SK-N-SH (cell line): ENCODE measurements at regions not wholly inside any gene's neighbourhood (a gene's known extent, or its start where the extent isn't known, plus 50 kb on each side); places are given as distances from the start of the nearest gene placed in this dataset.

Experiments
- EP300 ChIP-seq, 2 experiments: IDR thresholded peaks; 2 replicates each; pipeline versions ENCODE4 v1.4.0 to v1.6.1; 2012; ENCODE audit warnings: borderline replicate concordance in 1 of 2, low read depth in 1 of 2, low read length in 1 of 2
- FOXJ3 ChIP-seq: sonication (generic); formaldehyde crosslinking; IDR thresholded peaks from 2 replicates; pipeline ENCODE4 v1.5.1; 2020; ENCODE audit warnings: mild to moderate bottlenecking, missing genetic modification reagents
- GABPA ChIP-seq: IDR thresholded peaks from 2 replicates; pipeline ENCODE4 v1.4.0; 2012; ENCODE audit warnings: low read depth, mild to moderate bottlenecking
- POLR2AphosphoS5 ChIP-seq: IDR thresholded peaks from 2 replicates; pipeline ENCODE4 v1.6.1; 2012; ENCODE audit warnings: low read depth, low read length
- TAF1 ChIP-seq: IDR thresholded peaks from 2 replicates; pipeline ENCODE4 v1.6.1; 2012; ENCODE audit warnings: low read depth, mild to moderate bottlenecking, low read length, moderate library complexity, borderline replicate concordance
- TF ChIP-seq, protein P1 (sequence below): fragments of 150-350 bp; IDR thresholded peaks from 2 replicates; pipeline ENCODE4 v1.6.1; 2017; ENCODE audit warnings: antibody characterized with exemption, low read length, low read depth, borderline replicate concordance
- TF ChIP-seq, protein P2 (sequence below): fragments of 200-600 bp; sonication (generic); IDR thresholded peaks from 2 replicates; pipeline ENCODE4 v1.6.1; 2017; ENCODE audit warnings: antibody characterized with exemption, mild to moderate bottlenecking, moderate library complexity
- TF ChIP-seq, protein P3 (sequence below): IDR thresholded peaks from 2 replicates; pipeline ENCODE4 v1.4.0; 2012; ENCODE audit warnings: low read depth

DNA sequence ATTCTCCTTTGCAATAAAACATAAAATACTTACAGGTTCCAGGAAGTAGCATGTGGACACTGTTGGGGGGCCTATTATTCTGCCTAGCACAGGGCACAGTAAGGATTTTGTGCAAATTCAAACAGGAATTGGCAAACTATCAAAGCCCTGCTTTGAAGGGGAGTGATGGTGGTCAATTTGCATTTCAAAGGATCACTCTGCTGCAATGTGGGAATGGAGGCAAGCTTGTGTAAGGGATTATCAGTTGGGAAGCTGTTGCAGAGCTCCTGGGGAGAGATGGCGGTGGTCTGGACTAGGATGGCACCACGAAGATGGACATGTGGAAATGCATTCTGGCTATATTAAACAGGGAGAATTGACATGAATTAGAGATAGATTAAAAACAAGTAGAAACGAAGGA is 990.7 kb upstream of the RBFOX1 start:
- TF ChIP-seq FOXJ3 (CRISPR knock-in tag), result no peak
- TF ChIP-seq, protein P1, sequence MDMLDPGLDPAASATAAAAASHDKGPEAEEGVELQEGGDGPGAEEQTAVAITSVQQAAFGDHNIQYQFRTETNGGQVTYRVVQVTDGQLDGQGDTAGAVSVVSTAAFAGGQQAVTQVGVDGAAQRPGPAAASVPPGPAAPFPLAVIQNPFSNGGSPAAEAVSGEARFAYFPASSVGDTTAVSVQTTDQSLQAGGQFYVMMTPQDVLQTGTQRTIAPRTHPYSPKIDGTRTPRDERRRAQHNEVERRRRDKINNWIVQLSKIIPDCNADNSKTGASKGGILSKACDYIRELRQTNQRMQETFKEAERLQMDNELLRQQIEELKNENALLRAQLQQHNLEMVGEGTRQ, result no peak
- TF ChIP-seq, protein P2, sequence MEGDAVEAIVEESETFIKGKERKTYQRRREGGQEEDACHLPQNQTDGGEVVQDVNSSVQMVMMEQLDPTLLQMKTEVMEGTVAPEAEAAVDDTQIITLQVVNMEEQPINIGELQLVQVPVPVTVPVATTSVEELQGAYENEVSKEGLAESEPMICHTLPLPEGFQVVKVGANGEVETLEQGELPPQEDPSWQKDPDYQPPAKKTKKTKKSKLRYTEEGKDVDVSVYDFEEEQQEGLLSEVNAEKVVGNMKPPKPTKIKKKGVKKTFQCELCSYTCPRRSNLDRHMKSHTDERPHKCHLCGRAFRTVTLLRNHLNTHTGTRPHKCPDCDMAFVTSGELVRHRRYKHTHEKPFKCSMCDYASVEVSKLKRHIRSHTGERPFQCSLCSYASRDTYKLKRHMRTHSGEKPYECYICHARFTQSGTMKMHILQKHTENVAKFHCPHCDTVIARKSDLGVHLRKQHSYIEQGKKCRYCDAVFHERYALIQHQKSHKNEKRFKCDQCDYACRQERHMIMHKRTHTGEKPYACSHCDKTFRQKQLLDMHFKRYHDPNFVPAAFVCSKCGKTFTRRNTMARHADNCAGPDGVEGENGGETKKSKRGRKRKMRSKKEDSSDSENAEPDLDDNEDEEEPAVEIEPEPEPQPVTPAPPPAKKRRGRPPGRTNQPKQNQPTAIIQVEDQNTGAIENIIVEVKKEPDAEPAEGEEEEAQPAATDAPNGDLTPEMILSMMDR, result no peak
- no peak for TF ChIP-seq EP300 (IDR thresholded peaks at IDR 0.05; ENCODE audit: borderline replicate concordance in 1 of 2, low read depth in 1 of 2, low read length in 1 of 2)
- TF ChIP-seq GABPA, result no peak
- TF ChIP-seq, protein P3, sequence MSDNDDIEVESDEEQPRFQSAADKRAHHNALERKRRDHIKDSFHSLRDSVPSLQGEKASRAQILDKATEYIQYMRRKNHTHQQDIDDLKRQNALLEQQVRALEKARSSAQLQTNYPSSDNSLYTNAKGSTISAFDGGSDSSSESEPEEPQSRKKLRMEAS, result no peak
- no peak for TF ChIP-seq POLR2AphosphoS5
- TF ChIP-seq TAF1, result no peak
